SJSA1 (cell line): ENCODE measurements at regions not wholly inside any gene's neighbourhood (a gene's known extent, or its start where the extent isn't known, plus 50 kb on each side); places are given as distances from the start of the nearest gene placed in this dataset.

Experiments
- DNase-seq, 2 experiments: peaks; one replicate each; pipeline ENCODE4 v3.0.0-alpha.2; 2015 to 2020; ENCODE audit warnings: low spot score in 2 of 2, low read depth in 1 of 2
- H3K27ac ChIP-seq: fragments of 250-450 bp; sonication (Bioruptor Pico); 2 replicates; pipeline ENCODE4 v1.5.1; 2020; ENCODE audit warnings: mild to moderate bottlenecking, moderate library complexity
- H3K27me3 ChIP-seq: fragments of 250-450 bp; sonication (Bioruptor Pico); replicated peaks from 2 replicates; pipeline ENCODE4 v1.5.1; 2020; ENCODE audit warnings: mild to moderate bottlenecking, moderate library complexity
- H3K36me3 ChIP-seq: fragments of 250-450 bp; sonication (Bioruptor Pico); 2 replicates; pipeline ENCODE4 v1.5.1; 2020; ENCODE audit warnings: mild to moderate bottlenecking
- H3K4me1 ChIP-seq: fragments of 250-450 bp; sonication (Bioruptor Pico); replicated peaks from 2 replicates; pipeline ENCODE4 v1.6.1; 2021; ENCODE audit warnings: mild to moderate bottlenecking
- H3K4me3 ChIP-seq: fragments of 250-450 bp; sonication (Bioruptor Pico); 2 replicates; pipeline ENCODE4 v1.5.1; 2020; ENCODE audit warnings: mild to moderate bottlenecking
- H3K9me3 ChIP-seq: fragments of 250-450 bp; sonication (Bioruptor Pico); replicated peaks from 2 replicates; pipeline ENCODE4 v1.5.1; 2020; ENCODE audit warnings: mild to moderate bottlenecking

GRCh38 chr6:152863618-152864326, 113.2 kb downstream of the VIP start:
- Histone ChIP-seq H3K4me3 (no peak overlapping the region), H3K4me1 (0 out of 2 replicates have a peak, but pooled peaks cover 4% of the 10 kb centered on the region), H3K36me3 (no peaks in the 10 kb centered on the region), H3K9me3 (no peaks in the 10 kb centered on the region), H3K27ac (no peak overlapping the region), H3K27me3 (peaks cover 4% of the 10 kb centered on the region)
- peak; percentile 47 to 62 for DNase-seq

DNA sequence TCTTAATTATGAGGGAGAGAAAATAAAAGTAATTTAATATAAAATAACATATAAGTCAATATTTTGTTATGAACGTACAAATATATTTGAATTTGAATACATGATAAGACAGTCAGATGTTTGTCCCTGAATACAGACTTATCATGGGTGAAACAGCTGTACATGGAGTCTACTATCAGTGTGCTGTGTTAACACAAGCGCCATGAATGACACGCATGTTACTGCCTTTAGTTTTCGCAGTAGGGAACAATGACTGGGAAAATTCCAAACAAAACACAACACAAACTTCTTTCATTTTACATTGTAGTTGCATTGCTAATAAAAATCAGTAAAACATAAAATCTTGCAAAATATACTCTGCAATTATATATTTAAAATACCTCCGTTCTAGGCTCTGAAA, 108.6 kb downstream of the FBXO5 start:
- Histone ChIP-seq H3K4me1 (no peaks in the 10 kb centered on the region), H3K36me3 (no peaks in the 10 kb centered on the region), H3K4me3 (no peak overlapping the region), H3K27me3 (0 out of 2 replicates have a peak, but pooled peaks cover 8% of the 10 kb centered on the region), H3K9me3 (no peaks in the 10 kb centered on the region), H3K27ac (no peak overlapping the region)
- no peak for DNase-seq

- H3K27me3 ChIP-seq: 0 out of 2 replicates have a peak, but pooled peaks cover 8% of the 10 kb centered on the region
These were observed 107.8 kb downstream of the FBXO5 start for GRCh38 chr6:152874846-152875568.

DNA sequence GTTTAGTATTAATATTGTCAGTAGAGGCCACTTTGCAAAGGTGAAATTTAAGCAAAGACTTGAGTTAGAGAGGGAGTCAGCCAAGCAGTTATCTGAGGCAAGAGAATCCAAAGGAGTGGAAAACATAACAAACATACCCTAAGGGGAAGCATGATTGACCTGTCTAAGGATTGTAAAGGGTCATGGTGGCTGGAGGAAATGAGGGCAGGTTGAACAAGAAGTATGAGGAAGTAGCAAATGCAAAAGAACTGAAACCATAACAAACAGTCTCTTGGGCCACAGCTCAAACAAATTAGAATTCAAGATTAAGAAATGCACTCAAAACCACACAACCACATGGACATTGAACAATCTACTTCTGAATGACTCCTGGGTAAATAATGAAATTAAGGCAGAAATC, 103.2 kb downstream of the FBXO5 start:
- no peaks in the 10 kb centered on the region for H3K9me3 ChIP-seq
- H3K36me3 ChIP-seq: no peaks in the 10 kb centered on the region
- DNase-seq: no peak
- 0 out of 2 replicates have a peak, but pooled peaks cover 6% of the 10 kb centered on the region for H3K27me3 ChIP-seq
- H3K4me3 ChIP-seq: no peak overlapping the region
- H3K4me1 ChIP-seq: no peaks in the 10 kb centered on the region
- no peak overlapping the region for H3K27ac ChIP-seq

More at GRCh38 chr6:152874846-152875568, 107.8 kb downstream of the FBXO5 start:
- H3K4me1 ChIP-seq: no peaks in the 10 kb centered on the region
- H3K36me3 ChIP-seq: no peaks in the 10 kb centered on the region
- no peak overlapping the region for H3K27ac ChIP-seq
- H3K4me3 ChIP-seq: no peak overlapping the region
- no peaks in the 10 kb centered on the region for H3K9me3 ChIP-seq
- DNase-seq: no peak

DNA sequence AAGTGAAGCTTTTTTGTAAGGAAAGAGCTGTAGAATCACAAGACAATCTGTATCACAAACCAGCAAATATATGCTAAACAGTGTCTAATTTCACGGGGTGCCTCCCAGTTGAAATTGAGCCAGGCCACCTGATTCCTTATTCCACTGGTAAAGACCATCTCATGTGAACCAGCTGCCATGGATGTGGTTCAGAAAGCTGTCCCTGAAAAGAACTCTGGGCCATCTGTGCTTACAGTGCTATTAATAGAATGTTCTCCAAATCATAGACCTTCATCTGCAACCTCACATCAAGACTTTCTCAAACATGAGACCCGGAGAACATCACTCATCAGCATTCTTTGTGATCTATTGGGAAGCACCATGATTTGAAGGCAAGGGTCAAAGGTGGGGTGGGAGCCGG, 89.7 kb downstream of the FBXO5 start:
- no peak for DNase-seq
- H3K4me3 ChIP-seq: no peak overlapping the region
- H3K36me3 ChIP-seq: no peaks in the 10 kb centered on the region

GRCh38 chr6:152896923-152897322, 85.9 kb downstream of the FBXO5 start:
- Histone ChIP-seq H3K9me3 (no peaks in the 10 kb centered on the region; the same call in 1 of the 2 replicates), H3K27ac (no peak overlapping the region), H3K4me1 (no peaks in the 10 kb centered on the region), H3K27me3 (peaks cover 8% of the 10 kb centered on the region), H3K36me3 (no peaks in the 10 kb centered on the region), H3K4me3 (no peak overlapping the region)
- DNase-seq: no peak

More for the DNA sequence above, 89.7 kb downstream of the FBXO5 start:
- peaks cover 14% of the 10 kb centered on the region for H3K27me3 ChIP-seq
- H3K9me3 ChIP-seq: no peaks in the 10 kb centered on the region; the same call in 1 of the 2 replicates
- H3K4me1 ChIP-seq: no peaks in the 10 kb centered on the region
- no peak overlapping the region for H3K27ac ChIP-seq

DNA sequence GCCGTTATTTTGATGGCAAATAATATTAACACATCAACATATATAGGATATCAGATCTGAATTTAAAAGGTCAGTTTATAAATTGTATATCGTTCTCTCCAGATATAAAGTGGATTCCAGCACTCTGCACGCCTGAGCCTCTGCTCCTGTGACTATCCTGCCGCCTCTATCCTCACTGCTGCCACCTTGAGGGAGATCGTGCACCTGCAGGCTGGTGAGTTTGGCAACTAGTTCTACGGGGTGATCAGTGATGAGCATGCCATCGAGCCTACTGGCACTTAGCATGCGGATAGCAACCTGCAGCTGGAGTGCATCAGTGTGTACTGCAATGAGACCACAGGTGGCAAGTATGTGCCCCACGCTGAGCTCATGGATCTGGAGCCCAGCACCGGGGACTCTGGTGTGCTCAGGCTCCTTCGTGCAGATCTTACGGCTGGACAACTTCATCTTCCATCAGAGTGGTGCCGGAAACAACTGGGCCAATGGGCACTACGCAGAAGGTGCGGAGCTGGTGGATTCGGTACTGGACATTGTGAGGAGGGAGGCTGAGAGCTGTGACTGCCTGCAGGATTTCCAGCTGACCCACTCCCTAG, 84.9 kb downstream of the FBXO5 start:
- Histone ChIP-seq H3K9me3 (no peaks in the 10 kb centered on the region; the same call in 1 of the 2 replicates), H3K36me3 (no peaks in the 10 kb centered on the region), H3K4me1 (no peaks in the 10 kb centered on the region), H3K4me3 (no peak overlapping the region), H3K27me3 (peaks cover 8% of the 10 kb centered on the region), H3K27ac (no peak overlapping the region)
- DNase-seq: peak; percentile 51 to 74

DNA sequence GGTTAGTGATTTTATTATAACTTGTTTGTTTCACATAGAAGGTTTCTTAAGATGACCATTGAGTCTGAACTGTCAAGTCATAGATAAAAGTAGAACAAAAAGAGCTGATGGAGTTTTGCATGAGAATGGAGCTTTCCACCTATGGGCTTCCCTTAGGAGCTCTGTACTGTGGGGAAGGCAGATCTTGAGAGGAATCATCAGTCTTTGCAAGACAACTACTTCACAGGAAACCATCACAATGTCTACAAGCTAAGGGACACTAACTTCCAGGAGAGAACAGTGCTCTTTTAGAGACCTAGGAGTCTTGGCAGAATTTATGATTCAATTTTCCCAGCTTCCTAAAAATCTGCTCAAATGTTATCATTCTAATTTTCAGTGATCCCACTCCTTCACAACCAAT, 78.2 kb downstream of the FBXO5 start:
- Histone ChIP-seq H3K27me3 (peaks cover 3% of the 10 kb centered on the region; the same call in 1 of the 2 replicates), H3K9me3 (no peaks in the 10 kb centered on the region), H3K4me3 (no peak overlapping the region), H3K36me3 (no peaks in the 10 kb centered on the region), H3K4me1 (no peaks in the 10 kb centered on the region), H3K27ac (no peak overlapping the region)
- DNase-seq: no peak

GRCh38 chr6:152905551-152906299, 77.1 kb downstream of the FBXO5 start:
- no peak overlapping the region for H3K4me3 ChIP-seq
- no peaks in the 10 kb centered on the region for H3K36me3 ChIP-seq
- no peaks in the 10 kb centered on the region for H3K9me3 ChIP-seq
- DNase-seq: no peak
- H3K27me3 ChIP-seq: 0 out of 2 replicates have a peak, but pooled peaks cover 3% of the 10 kb centered on the region
- H3K27ac ChIP-seq: no peak overlapping the region
- no peaks in the 10 kb centered on the region for H3K4me1 ChIP-seq

DNA sequence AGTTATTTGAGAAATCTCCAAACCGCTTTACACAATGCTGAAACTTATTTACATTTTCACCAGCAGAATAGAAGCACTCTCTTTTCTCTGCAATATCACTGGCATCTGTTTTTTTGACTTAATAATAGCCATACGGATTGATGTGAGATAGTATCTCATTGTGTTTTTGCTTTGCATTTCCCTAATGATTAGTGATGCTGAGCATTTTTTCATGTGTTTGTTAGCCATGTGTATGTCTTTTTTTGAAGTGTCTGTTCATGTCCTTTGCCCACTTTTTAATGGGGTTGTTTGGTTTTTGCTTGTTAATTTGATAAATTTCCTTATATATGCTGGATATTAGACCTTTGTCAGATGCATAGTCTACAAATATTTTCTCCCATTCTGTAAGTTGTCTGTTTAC, 73.6 kb downstream of the FBXO5 start:
- H3K9me3 ChIP-seq: 0 out of 2 replicates have a peak, but pooled peaks cover 4% of the 10 kb centered on the region
- DNase-seq: no peak
- H3K4me3 ChIP-seq: no peak overlapping the region
- no peaks in the 10 kb centered on the region for H3K27me3 ChIP-seq
- H3K27ac ChIP-seq: no peak overlapping the region
- no peaks in the 10 kb centered on the region for H3K36me3 ChIP-seq
- no peaks in the 10 kb centered on the region for H3K4me1 ChIP-seq

GRCh38 chr6:152916035-152916434, 66.8 kb downstream of the FBXO5 start:
- H3K27ac ChIP-seq: no peak overlapping the region
- no peaks in the 10 kb centered on the region for H3K36me3 ChIP-seq
- H3K4me3 ChIP-seq: no peak overlapping the region
- H3K9me3 ChIP-seq: 0 out of 2 replicates have a peak, but pooled peaks cover 4% of the 10 kb centered on the region
- H3K27me3 ChIP-seq: peaks cover 7% of the 10 kb centered on the region
- H3K4me1 ChIP-seq: no peaks in the 10 kb centered on the region
- no peak for DNase-seq

- no peak overlapping the region for H3K4me3 ChIP-seq
- DNase-seq: no peak
These were observed 63.9 kb downstream of the FBXO5 start for GRCh38 chr6:152918991-152919390.

DNA sequence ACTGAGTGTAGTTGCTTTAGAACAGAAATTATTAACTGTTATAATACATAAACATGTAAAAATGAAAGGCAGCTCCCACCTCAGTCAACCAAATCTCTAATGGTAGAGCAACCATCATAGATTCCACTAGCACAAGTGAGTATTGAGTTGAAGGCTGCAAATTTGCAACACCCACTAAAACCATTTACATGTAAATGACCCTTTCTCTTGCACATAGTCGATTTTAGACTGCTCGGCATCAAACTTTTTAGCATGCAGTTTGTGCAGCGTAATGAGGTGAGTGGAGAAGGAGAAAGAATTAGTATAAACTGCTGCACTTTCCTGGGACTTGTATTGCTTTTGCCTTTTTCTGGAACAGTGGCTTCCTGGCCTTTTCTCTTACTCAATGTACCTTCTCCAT, 62.8 kb downstream of the FBXO5 start:
- Histone ChIP-seq H3K27me3 (peaks cover 7% of the 10 kb centered on the region), H3K27ac (no peak overlapping the region), H3K9me3 (no peaks in the 10 kb centered on the region), H3K36me3 (no peaks in the 10 kb centered on the region), H3K4me1 (no peaks in the 10 kb centered on the region), H3K4me3 (no peak overlapping the region)
- DNase-seq: no peak

More at GRCh38 chr6:152918991-152919390, 63.9 kb downstream of the FBXO5 start:
- Histone ChIP-seq H3K9me3 (no peaks in the 10 kb centered on the region), H3K27me3 (peaks cover 7% of the 10 kb centered on the region), H3K36me3 (no peaks in the 10 kb centered on the region), H3K27ac (no peak overlapping the region), H3K4me1 (no peaks in the 10 kb centered on the region)
